ENCODE measurements at regions not wholly inside any gene's neighbourhood (a gene's known extent, or its start where the extent isn't known, plus 50 kb on each side); places are given as distances from the start of the nearest gene placed in this dataset.

DNA sequence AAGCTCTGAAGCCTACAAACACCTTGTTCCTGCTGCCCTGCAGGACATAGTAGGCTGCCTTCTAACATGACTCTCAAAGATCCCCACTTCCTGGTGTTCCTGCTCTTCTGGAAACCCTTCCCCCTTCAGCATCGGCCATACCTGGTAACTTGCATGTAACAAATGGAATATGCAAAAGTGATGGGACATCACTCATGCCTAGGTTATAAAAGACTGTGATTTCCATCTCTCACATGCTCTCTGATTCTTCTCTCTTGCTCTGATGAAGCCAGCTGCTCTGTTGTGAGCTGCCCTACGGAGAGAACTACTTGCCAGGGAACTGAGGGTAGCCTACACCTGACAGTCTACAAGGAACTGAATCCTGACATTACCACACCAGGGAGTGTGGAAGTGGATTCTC, 72.9 kb upstream of the IRX6 start:
- in situ Hi-C loops (cut with MboI) (no loop called here), intact Hi-C loops (cut with micrococcal nuclease) (loop anchor here (10.0 kb wide), 1 partner anchor 136 kb away; no protein-coding TSS in a partner anchor)
- Histone ChIP-seq H4K20me1 (replicated peaks; ENCODE audit: control insufficient read depth, insufficient read depth, low read length) (no peaks in the 10 kb centered on the region), H3K79me2 (ENCODE audit: control insufficient read depth, insufficient read depth, low read length) (no peaks in the 10 kb centered on the region), H3K27me3 (ENCODE audit: control insufficient read depth in 2 of 2, insufficient read depth in 2 of 2, low read length in 2 of 2) (no peaks in the 10 kb centered on the region), H3K9me3 (replicated peaks; ENCODE audit: control insufficient read depth, insufficient read depth, low read depth, low read length) (no peaks in the 10 kb centered on the region), H3K9ac (ENCODE audit: insufficient read depth in 1 of 2, low read depth in 2 of 2, low read length in 2 of 2) (no peak overlapping the region), H3K36me3 (ENCODE audit: control insufficient read depth, insufficient read depth, low read length) (no peaks in the 10 kb centered on the region), H3K4me1 (replicated peaks in 1 of 2; ENCODE audit: control insufficient read depth in 2 of 2, insufficient read depth in 2 of 2, low read length in 2 of 2) (no peaks in the 10 kb centered on the region; a peak in 1 of 5 replicates), H3K27ac (ENCODE audit: extremely low read depth, low read depth, low read length) (no peak overlapping the region), H2AFZ (ENCODE audit: low read depth, low read length) (no peak overlapping the region), H3K4me2 (ENCODE audit: insufficient read depth, low read length) (no peak overlapping the region), H3K4me3 (no peak overlapping the region), H3K9me1 (ENCODE audit: control insufficient read depth, insufficient read depth, low read length) (no peaks in the 10 kb centered on the region)
- TF ChIP-seq RCOR1 (IDR thresholded peaks at IDR 0.05; ENCODE audit: borderline replicate concordance in 1 of 2, low read depth in 2 of 2, low read length in 2 of 2) (no peak), BRD9 (IDR thresholded peaks at IDR 0.05; ENCODE audit: low read depth, partially characterized antibody) (no peak), ZNF324 (CRISPR knock-in tag; IDR thresholded peaks at IDR 0.05) (no peak), EHMT2 (IDR thresholded peaks at IDR 0.05) (no peak), KAT7 (CRISPR knock-in tag; IDR thresholded peaks at IDR 0.05; ENCODE audit: borderline replicate concordance) (no peak), SIX5 (IDR thresholded peaks at IDR 0.05; ENCODE audit: borderline replicate concordance in 1 of 2, insufficient read depth in 1 of 2, low read depth in 1 of 2, low read length in 2 of 2) (no peak), RBBP5 (IDR thresholded peaks at IDR 0.05; ENCODE audit: borderline replicate concordance, insufficient read depth, low read length, poor library complexity, severe bottlenecking) (no peak), NCOR1 (IDR thresholded peaks at IDR 0.05) (no peak), CEBPB (tag; IDR thresholded peaks at IDR 0.05) (no peak), PRPF4 (IDR thresholded peaks at IDR 0.05; ENCODE audit: insufficient read depth, low read depth, low read length, poor library complexity, severe bottlenecking) (no peak)
- TF ChIP-seq, protein P1, sequence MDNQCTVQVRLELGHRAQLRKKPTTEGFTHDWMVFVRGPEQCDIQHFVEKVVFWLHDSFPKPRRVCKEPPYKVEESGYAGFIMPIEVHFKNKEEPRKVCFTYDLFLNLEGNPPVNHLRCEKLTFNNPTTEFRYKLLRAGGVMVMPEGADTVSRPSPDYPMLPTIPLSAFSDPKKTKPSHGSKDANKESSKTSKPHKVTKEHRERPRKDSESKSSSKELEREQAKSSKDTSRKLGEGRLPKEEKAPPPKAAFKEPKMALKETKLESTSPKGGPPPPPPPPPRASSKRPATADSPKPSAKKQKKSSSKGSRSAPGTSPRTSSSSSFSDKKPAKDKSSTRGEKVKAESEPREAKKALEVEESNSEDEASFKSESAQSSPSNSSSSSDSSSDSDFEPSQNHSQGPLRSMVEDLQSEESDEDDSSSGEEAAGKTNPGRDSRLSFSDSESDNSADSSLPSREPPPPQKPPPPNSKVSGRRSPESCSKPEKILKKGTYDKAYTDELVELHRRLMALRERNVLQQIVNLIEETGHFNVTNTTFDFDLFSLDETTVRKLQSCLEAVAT (IDR thresholded peaks at IDR 0.05) = no peak
- TF ChIP-seq, protein P2, sequence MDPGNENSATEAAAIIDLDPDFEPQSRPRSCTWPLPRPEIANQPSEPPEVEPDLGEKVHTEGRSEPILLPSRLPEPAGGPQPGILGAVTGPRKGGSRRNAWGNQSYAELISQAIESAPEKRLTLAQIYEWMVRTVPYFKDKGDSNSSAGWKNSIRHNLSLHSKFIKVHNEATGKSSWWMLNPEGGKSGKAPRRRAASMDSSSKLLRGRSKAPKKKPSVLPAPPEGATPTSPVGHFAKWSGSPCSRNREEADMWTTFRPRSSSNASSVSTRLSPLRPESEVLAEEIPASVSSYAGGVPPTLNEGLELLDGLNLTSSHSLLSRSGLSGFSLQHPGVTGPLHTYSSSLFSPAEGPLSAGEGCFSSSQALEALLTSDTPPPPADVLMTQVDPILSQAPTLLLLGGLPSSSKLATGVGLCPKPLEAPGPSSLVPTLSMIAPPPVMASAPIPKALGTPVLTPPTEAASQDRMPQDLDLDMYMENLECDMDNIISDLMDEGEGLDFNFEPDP (CRISPR knock-in tag; IDR thresholded peaks at IDR 0.05) = no peak
- TF ChIP-seq, protein P3, sequence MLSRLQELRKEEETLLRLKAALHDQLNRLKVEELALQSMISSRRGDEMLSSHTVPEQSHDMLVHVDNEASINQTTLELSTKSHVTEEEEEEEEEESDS (CRISPR knock-in tag; IDR thresholded peaks at IDR 0.05) = no peak
- no peak for ATAC-seq
- ChIA-PET CTCF (ENCODE audit: low intra/inter-chr PET ratio) (no interaction called here), POLR2A (no interaction called here)
- WGBS (ENCODE audit: insufficient coverage, low coverage, missing lambda C conversion rate) = 0% methylated on average over 2 of the region's 2 CpGs
- DNase-seq (ENCODE audit: extremely low read depth in 1 of 4, low spot score in 3 of 4) = no peak
- no peak for FAIRE-seq
- BruUV-seq (replicated peaks) = no TSS peak

Data from K562 (cell line).